Endodermal cell (in vitro differentiated cells): ENCODE measurements at regions not wholly inside any gene's neighbourhood (a gene's known extent, or its start where the extent isn't known, plus 50 kb on each side); places are given as distances from the start of the nearest gene placed in this dataset.

Source experiments
- DNase-seq: peaks from one replicate; pipeline ENCODE4 v3.0.0-alpha.2; 2017
- H3K27ac ChIP-seq: 2 replicates; pipeline ENCODE4 v1.5.1; 2013; ENCODE audit warnings: mild to moderate bottlenecking, low read depth, low read length, moderate library complexity
- H3K27me3 ChIP-seq: 2 replicates; pipeline ENCODE4 v1.6.1; 2013; ENCODE audit warnings: mild to moderate bottlenecking, low read length, moderate library complexity; ENCODE audit not compliant: insufficient read depth, control insufficient read depth, poor library complexity, severe bottlenecking
- H3K36me3 ChIP-seq: 2 replicates; pipeline ENCODE4 v1.7.0; 2013; ENCODE audit warnings: mild to moderate bottlenecking, low read length, moderate library complexity; ENCODE audit not compliant: control insufficient read depth, insufficient read depth
- H3K4me1 ChIP-seq: one replicate; pipeline ENCODE4 v1.7.0; 2013; ENCODE audit warnings: low read length; ENCODE audit not compliant: control insufficient read depth, insufficient read depth
- H3K4me3 ChIP-seq: 2 replicates; pipeline ENCODE4 v1.5.1; 2013; ENCODE audit warnings: mild to moderate bottlenecking, low read length, moderate library complexity
- H3K9ac ChIP-seq: 2 replicates; pipeline ENCODE4 v1.6.1; 2013; ENCODE audit warnings: mild to moderate bottlenecking, low read length, moderate library complexity; ENCODE audit not compliant: poor library complexity, severe bottlenecking; ENCODE audit errors: extremely low read depth
- H3K9me3 ChIP-seq: 2 replicates; pipeline ENCODE4 v1.6.1; 2013; ENCODE audit warnings: mild to moderate bottlenecking, low read length, moderate library complexity; ENCODE audit not compliant: control insufficient read depth
- H3K27ac Mint-ChIP-seq: 2 replicates; pipeline ENCODE4 v1.8.0; 2020; ENCODE audit warnings: mixed read lengths
- H3K27me3 Mint-ChIP-seq: 2 replicates; pipeline ENCODE4 v1.8.0; 2021; ENCODE audit warnings: mild to moderate bottlenecking, mixed read lengths; ENCODE audit not compliant: insufficient read depth
- H3K36me3 Mint-ChIP-seq: 2 replicates; pipeline ENCODE4 v1.8.0; 2020; ENCODE audit warnings: low read depth, mixed read lengths
- H3K4me1 Mint-ChIP-seq: 2 replicates; pipeline ENCODE4 v1.8.0; 2020; ENCODE audit warnings: mixed read lengths
- H3K4me3 Mint-ChIP-seq: 2 replicates; pipeline ENCODE4 v1.8.0; 2020; ENCODE audit warnings: mild to moderate bottlenecking, moderate library complexity, mixed read lengths
- H3K9me3 Mint-ChIP-seq: 2 replicates; pipeline ENCODE4 v1.8.0; 2020; ENCODE audit warnings: mild to moderate bottlenecking, mixed read lengths
- WGBS, 2 experiments: methylation state at CpG; one replicate each; pipeline versions ENCODE4 v1.1.5 to v1.1.7; 2013; ENCODE audit warnings: missing lambda C conversion rate in 2 of 2, mixed read lengths in 1 of 2; ENCODE audit not compliant: insufficient coverage in 1 of 2, insufficient read length in 1 of 2; 5-methylcytosine and 5-hydroxymethylcytosine counted together
- TF ChIP-seq, protein P1 (sequence below): fragments of 200-600 bp; sonication (generic); conservative IDR thresholded peaks from 2 replicates; pipeline ENCODE4 v1.5.0; 2021; ENCODE audit warnings: antibody characterized with exemption, mild to moderate bottlenecking

DNA sequence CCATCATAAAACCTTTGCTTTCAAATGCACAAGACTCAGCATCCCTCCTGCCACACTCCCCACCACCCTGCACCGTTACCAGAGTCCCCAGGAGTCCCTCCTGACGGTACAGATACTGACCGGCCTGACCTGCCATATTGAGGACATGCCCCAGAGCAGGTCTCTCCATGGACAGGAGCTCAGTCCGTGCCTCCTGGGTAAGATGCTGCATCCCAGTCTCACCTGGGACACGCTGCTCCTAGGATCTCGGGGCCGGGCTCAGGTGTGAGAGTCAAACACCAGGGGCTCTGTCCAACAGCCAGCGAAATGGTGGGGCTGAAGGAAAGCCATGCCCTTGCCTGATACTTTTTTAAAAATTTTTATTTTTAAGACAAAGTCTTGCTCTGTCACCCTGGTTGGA, 328.3 kb downstream of the SHANK2 start:
- Mint-ChIP-seq H3K4me1 (no peaks in the 10 kb centered on the region), H3K36me3 (peaks cover 20% of the 10 kb centered on the region), H3K27me3 (peaks cover 3% of the 10 kb centered on the region), H3K27ac (no peak overlapping the region), H3K9me3 (peaks cover 43% of the 10 kb centered on the region), H3K4me3 (no peak overlapping the region)
- Histone ChIP-seq H3K27ac (no peak overlapping the region), H3K36me3 (no peaks in the 10 kb centered on the region), H3K4me1 (no peaks in the 10 kb centered on the region), H3K4me3 (no peak overlapping the region), H3K9ac (no peak overlapping the region), H3K27me3 (no peaks in the 10 kb centered on the region), H3K9me3 (peaks cover 24% of the 10 kb centered on the region)
- DNase-seq: no peak
- TF ChIP-seq, protein P1, sequence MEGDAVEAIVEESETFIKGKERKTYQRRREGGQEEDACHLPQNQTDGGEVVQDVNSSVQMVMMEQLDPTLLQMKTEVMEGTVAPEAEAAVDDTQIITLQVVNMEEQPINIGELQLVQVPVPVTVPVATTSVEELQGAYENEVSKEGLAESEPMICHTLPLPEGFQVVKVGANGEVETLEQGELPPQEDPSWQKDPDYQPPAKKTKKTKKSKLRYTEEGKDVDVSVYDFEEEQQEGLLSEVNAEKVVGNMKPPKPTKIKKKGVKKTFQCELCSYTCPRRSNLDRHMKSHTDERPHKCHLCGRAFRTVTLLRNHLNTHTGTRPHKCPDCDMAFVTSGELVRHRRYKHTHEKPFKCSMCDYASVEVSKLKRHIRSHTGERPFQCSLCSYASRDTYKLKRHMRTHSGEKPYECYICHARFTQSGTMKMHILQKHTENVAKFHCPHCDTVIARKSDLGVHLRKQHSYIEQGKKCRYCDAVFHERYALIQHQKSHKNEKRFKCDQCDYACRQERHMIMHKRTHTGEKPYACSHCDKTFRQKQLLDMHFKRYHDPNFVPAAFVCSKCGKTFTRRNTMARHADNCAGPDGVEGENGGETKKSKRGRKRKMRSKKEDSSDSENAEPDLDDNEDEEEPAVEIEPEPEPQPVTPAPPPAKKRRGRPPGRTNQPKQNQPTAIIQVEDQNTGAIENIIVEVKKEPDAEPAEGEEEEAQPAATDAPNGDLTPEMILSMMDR: no peak
- 92 to 97% methylated on average over 8 of the region's 8 CpGs for WGBS, 2 experiments

DNA sequence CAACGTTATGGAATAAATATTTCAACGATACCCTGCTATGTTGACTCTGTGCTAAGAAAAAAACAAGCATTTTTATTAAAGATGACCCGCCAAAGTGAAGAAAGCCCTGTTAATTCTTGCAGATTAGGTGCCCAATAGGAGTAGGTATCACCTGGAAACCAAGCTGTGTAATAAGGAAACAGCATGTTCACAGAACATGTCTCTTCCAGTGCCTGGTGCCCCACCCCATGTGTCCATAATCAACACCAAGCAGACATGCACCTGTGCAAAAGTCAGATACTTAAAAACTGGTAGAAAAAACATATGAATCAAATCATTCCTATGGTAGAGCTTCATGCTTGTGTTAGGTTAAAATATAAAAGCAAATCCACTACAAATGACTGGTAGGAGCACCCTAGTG, 327.1 kb downstream of the SHANK2 start:
- Histone ChIP-seq H3K36me3 (no peaks in the 10 kb centered on the region), H3K4me3 (no peak overlapping the region), H3K27ac (no peak overlapping the region), H3K9ac (no peak overlapping the region), H3K9me3 (peaks cover 24% of the 10 kb centered on the region), H3K4me1 (no peaks in the 10 kb centered on the region), H3K27me3 (no peaks in the 10 kb centered on the region)
- DNase-seq: no peak
- peaks cover 48% of the 10 kb centered on the region for H3K9me3 Mint-ChIP-seq
- H3K27me3 Mint-ChIP-seq: peaks cover 2% of the 10 kb centered on the region
- H3K4me1 Mint-ChIP-seq: no peaks in the 10 kb centered on the region
- H3K27ac Mint-ChIP-seq: no peak overlapping the region
- H3K4me3 Mint-ChIP-seq: no peak overlapping the region
- peaks cover 20% of the 10 kb centered on the region for H3K36me3 Mint-ChIP-seq
- TF ChIP-seq, protein P1: no peak
- 92 to 95% methylated on average over 3 of the region's 3 CpGs for WGBS, 2 experiments

DNA sequence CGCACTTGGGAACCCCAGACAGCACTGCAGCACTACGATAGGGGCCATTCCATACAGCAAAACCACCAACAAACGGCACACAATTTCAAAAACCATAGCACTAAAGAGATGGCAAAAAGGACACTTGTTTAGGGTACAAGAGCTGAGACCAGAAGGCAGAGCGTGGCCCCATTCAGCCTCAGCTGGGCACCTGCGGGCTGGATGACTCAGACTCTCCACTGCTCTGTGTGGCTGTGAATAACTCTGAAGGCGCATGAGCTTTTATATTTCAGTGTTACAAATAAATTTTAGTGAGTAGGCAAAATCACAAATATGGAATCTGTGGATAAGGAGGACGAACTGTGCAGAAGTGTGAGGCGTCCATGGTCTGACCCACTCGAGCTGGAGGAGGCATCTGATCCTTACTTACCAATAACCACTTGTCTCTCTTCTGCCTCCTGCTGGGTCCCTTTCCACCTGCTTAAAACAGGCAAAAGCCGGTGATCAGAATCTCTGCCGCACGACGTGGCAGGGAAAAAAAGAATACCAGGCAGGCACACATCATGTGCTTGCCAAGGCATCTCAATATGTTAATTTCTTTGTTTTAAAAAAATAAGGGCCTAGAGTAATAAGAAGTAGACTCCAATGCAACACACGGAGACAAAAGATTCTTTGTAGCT, 325.7 kb downstream of the SHANK2 start:
- Mint-ChIP-seq H3K4me1 (no peaks in the 10 kb centered on the region), H3K27ac (no peak overlapping the region), H3K4me3 (no peak overlapping the region), H3K27me3 (peaks cover 2% of the 10 kb centered on the region), H3K36me3 (peaks cover 16% of the 10 kb centered on the region), H3K9me3 (peaks cover 41% of the 10 kb centered on the region)
- H3K27me3 ChIP-seq: no peaks in the 10 kb centered on the region
- DNase-seq: peak; percentile 61
- 88 to 92% methylated on average over 10 to 13 of the region's 14 CpGs for WGBS, 2 experiments
- H3K9ac ChIP-seq: no peak overlapping the region
- no peaks in the 10 kb centered on the region for H3K4me1 ChIP-seq
- TF ChIP-seq, protein P1: peak; percentile 40
- H3K9me3 ChIP-seq: peaks cover 16% of the 10 kb centered on the region
- no peak overlapping the region for H3K27ac ChIP-seq
- H3K4me3 ChIP-seq: no peak overlapping the region
- H3K36me3 ChIP-seq: no peaks in the 10 kb centered on the region
